Left renal cortex interstitium (tissue), 4 donors: ENCODE measurements at regions not wholly inside any gene's neighbourhood (a gene's known extent, or its start where the extent isn't known, plus 50 kb on each side); places are given as distances from the start of the nearest gene placed in this dataset.
"Not testable (repeated sequence)": the region's sequence is repeated elsewhere in the genome, so short reads cannot be mapped to it uniquely, and the experiment has no call there.

ENCODE experiments used
- DNase-seq, 4 donors: peaks; one replicate each; pipeline ENCODE4 v3.0.0-alpha.2; 2013; ENCODE audit warnings: low read depth in 4 of 4, low spot score in 2 of 4, missing footprints in 1 of 4

GRCh38 chr16:25566183-25566582, 125.6 kb upstream of the HS3ST4 start:
- DNase-seq, result no peak

GRCh38 chr16:25563700-25564099, 128.1 kb upstream of the HS3ST4 start:
- no peak for DNase-seq

- DNase-seq, result not testable (repeated sequence)
Observed at GRCh38 chr16:25561723-25562122, 130.0 kb upstream of the HS3ST4 start.

GRCh38 chr16:25556968-25557312, 134.8 kb upstream of the HS3ST4 start:
- not testable (repeated sequence) for DNase-seq

- not testable (repeated sequence) for DNase-seq
Observed at GRCh38 chr16:25556289-25556967, 135.3 kb upstream of the HS3ST4 start.

- DNase-seq, result no peak
Observed at GRCh38 chr16:25553711-25554436, 137.9 kb upstream of the HS3ST4 start.

- no peak for DNase-seq
Observed at GRCh38 chr16:25550647-25551046, 141.1 kb upstream of the HS3ST4 start.

GRCh38 chr16:25546791-25547190, 145.0 kb upstream of the HS3ST4 start:
- no peak for DNase-seq

- DNase-seq, result no peak
Observed at GRCh38 chr16:25544294-25544693, 147.5 kb upstream of the HS3ST4 start.

- DNase-seq, result no peak
Observed at GRCh38 chr16:25542306-25542705, 149.5 kb upstream of the HS3ST4 start.

GRCh38 chr16:25539767-25540166, 152.0 kb upstream of the HS3ST4 start:
- DNase-seq, result not testable (repeated sequence)

GRCh38 chr16:25523183-25523582, 168.6 kb upstream of the HS3ST4 start:
- DNase-seq, result no peak

GRCh38 chr16:25512041-25512440, 179.7 kb upstream of the HS3ST4 start:
- no peak for DNase-seq

GRCh38 chr16:25509456-25509855, 182.3 kb upstream of the HS3ST4 start:
- DNase-seq, result no peak

GRCh38 chr16:25501530-25502255, 190.1 kb upstream of the HS3ST4 start:
- peak in 1 of 4 donors; percentile 10 for DNase-seq

GRCh38 chr16:25494292-25494691, 197.5 kb upstream of the HS3ST4 start:
- no peak for DNase-seq

- DNase-seq, result no peak
Observed at GRCh38 chr16:25493136-25493811, 198.5 kb upstream of the HS3ST4 start.

- no peak for DNase-seq
Observed at GRCh38 chr16:25488435-25488834, 203.3 kb upstream of the HS3ST4 start.

- no peak for DNase-seq
Observed at GRCh38 chr16:25487888-25488287, 203.9 kb upstream of the HS3ST4 start.

GRCh38 chr16:25481636-25482035, 210.1 kb upstream of the HS3ST4 start:
- DNase-seq, result no peak

GRCh38 chr16:25478476-25478875, 213.3 kb upstream of the HS3ST4 start:
- no peak for DNase-seq
